GM18868 (cell line): ENCODE measurements at regions not wholly inside any gene's neighbourhood (a gene's known extent, or its start where the extent isn't known, plus 50 kb on each side); places are given as distances from the start of the nearest gene placed in this dataset.

Experiments used
- ATAC-seq: cut with Tn5 transposase; IDR thresholded peaks from one replicate; pipeline ENCODE4 v1.9.1; 2021; ENCODE audit warnings: mild to moderate bottlenecking, moderate library complexity; ENCODE audit not compliant: unreplicated experiment

- ATAC-seq: no peak
Observed at GRCh38 chr3:72441284-72441994, 406.8 kb downstream of the SHQ1 start.

GRCh38 chr3:72440491-72440890 lies 407.8 kb downstream of the SHQ1 start:
- ATAC-seq: peak; percentile 75

GRCh38 chr3:72439321-72440183 lies 408.7 kb downstream of the SHQ1 start:
- ATAC-seq: no peak

- ATAC-seq: no peak
Observed at GRCh38 chr3:72437661-72438406, 410.4 kb downstream of the SHQ1 start.

- no peak for ATAC-seq
Observed at GRCh38 chr3:72436863-72437592, 411.2 kb downstream of the SHQ1 start.

GRCh38 chr3:72434296-72434695 lies 413.9 kb downstream of the SHQ1 start:
- ATAC-seq: no peak

GRCh38 chr3:72432246-72432645 lies 416.0 kb downstream of the SHQ1 start:
- no peak for ATAC-seq

- ATAC-seq: no peak
Observed at GRCh38 chr3:72429589-72430353, 418.5 kb downstream of the SHQ1 start.

- no peak for ATAC-seq
Observed at GRCh38 chr3:72428803-72429202, 419.4 kb downstream of the SHQ1 start.

GRCh38 chr3:72427624-72428023 lies 420.6 kb downstream of the SHQ1 start:
- no peak for ATAC-seq

- ATAC-seq: peak; percentile 71
Observed at GRCh38 chr3:72426618-72427397, 421.4 kb downstream of the SHQ1 start.

- no peak for ATAC-seq
Observed at GRCh38 chr3:72423643-72424042, 424.6 kb downstream of the SHQ1 start.

GRCh38 chr3:72421786-72422185 lies 426.5 kb downstream of the SHQ1 start:
- ATAC-seq: no peak

GRCh38 chr3:72421126-72421525 lies 427.1 kb downstream of the SHQ1 start:
- no peak for ATAC-seq

GRCh38 chr3:72418856-72419255 lies 429.4 kb downstream of the SHQ1 start:
- no peak for ATAC-seq

- ATAC-seq: peak; percentile 49
Observed at GRCh38 chr3:72418244-72418643, 430.0 kb downstream of the SHQ1 start.

GRCh38 chr3:72414481-72415016 lies 433.7 kb downstream of the SHQ1 start:
- no peak for ATAC-seq

GRCh38 chr3:72413228-72413627 lies 435.0 kb downstream of the SHQ1 start:
- no peak for ATAC-seq

GRCh38 chr3:72412340-72412956 lies 435.8 kb downstream of the SHQ1 start:
- ATAC-seq: no peak
